Keratinocyte (primary cell): ENCODE measurements at regions not wholly inside any gene's neighbourhood (a gene's known extent, or its start where the extent isn't known, plus 50 kb on each side); places are given as distances from the start of the nearest gene placed in this dataset.

Experiments used
- DNase-seq: peaks from one replicate; pipeline ENCODE4 v3.0.0-alpha.2; 2011; ENCODE audit warnings: low read depth, missing footprints, low spot score
- FAIRE-seq: peaks from 2 replicates; lab custom pipeline; 2011; peaks lifted over from hg19 to GRCh38; lab: Jason Lieb, UNC
- H2AFZ ChIP-seq: 2 replicates; pipeline ENCODE4 v1.6.0; 2012; ENCODE audit warnings: low read length, control low read depth, inconsistent platforms; ENCODE audit not compliant: control insufficient read depth
- H3K27ac ChIP-seq: 2 replicates; pipeline ENCODE4 v1.5.1; 2011; ENCODE audit warnings: low read length; ENCODE audit not compliant: control insufficient read depth, insufficient read depth
- H3K27me3 ChIP-seq: 3 replicates; pipeline ENCODE4 v1.6.0; 2011; ENCODE audit warnings: low read length; ENCODE audit not compliant: control insufficient read depth, insufficient read depth; ENCODE audit errors: extremely low read depth
- H3K36me3 ChIP-seq, 2 experiments: 2 replicates in 1 of 2; 3 replicates in 1 of 2; pipeline ENCODE4 v1.5.1; 2011; ENCODE audit warnings: low read length in 2 of 2, mild to moderate bottlenecking in 1 of 2; ENCODE audit not compliant: control insufficient read depth in 2 of 2, insufficient read depth in 2 of 2; ENCODE audit errors: extremely low read depth in 1 of 2
- H3K4me1 ChIP-seq: 3 replicates; pipeline ENCODE4 v1.5.1; 2011; ENCODE audit warnings: low read length; ENCODE audit not compliant: control insufficient read depth, insufficient read depth; ENCODE audit errors: extremely low read depth
- H3K4me2 ChIP-seq: 3 replicates; pipeline ENCODE4 v1.6.0; 2011; ENCODE audit warnings: low read depth, low read length; ENCODE audit not compliant: control insufficient read depth, insufficient read depth; ENCODE audit errors: extremely low read depth
- H3K4me3 ChIP-seq, 3 experiments: fragments of 200-600 bp in 1 of 3; sonication (generic) in 1 of 3; 2 replicates in 2 of 3; 3 replicates in 1 of 3; pipeline ENCODE4 v1.5.1; 2011 to 2016; ENCODE audit warnings: low read length in 3 of 3, mild to moderate bottlenecking in 3 of 3, control low read depth in 2 of 3, inconsistent platforms in 1 of 3, low read depth in 1 of 3, mixed read lengths in 1 of 3, mixed run types in 1 of 3, moderate library complexity in 1 of 3; ENCODE audit not compliant: control insufficient read depth in 2 of 3, insufficient read depth in 2 of 3; ENCODE audit errors: extremely low read depth in 1 of 3
- H3K79me2 ChIP-seq: 2 replicates; pipeline ENCODE4 v1.6.0; 2012; ENCODE audit warnings: low read length; ENCODE audit not compliant: control insufficient read depth, insufficient read depth
- H3K9ac ChIP-seq: 3 replicates; pipeline ENCODE4 v1.6.0; 2011; ENCODE audit warnings: low read length; ENCODE audit not compliant: control insufficient read depth, insufficient read depth; ENCODE audit errors: extremely low read depth
- H3K9me1 ChIP-seq: 3 replicates; pipeline ENCODE4 v1.6.0; 2011; ENCODE audit warnings: low read length; ENCODE audit not compliant: control insufficient read depth, insufficient read depth; ENCODE audit errors: extremely low read depth
- H3K9me3 ChIP-seq: 2 replicates; pipeline ENCODE4 v1.5.1; 2012; ENCODE audit warnings: low read depth, low read length; ENCODE audit not compliant: control insufficient read depth
- H4K20me1 ChIP-seq: 3 replicates; pipeline ENCODE4 v1.6.0; 2011; ENCODE audit warnings: low read length; ENCODE audit not compliant: control insufficient read depth, insufficient read depth; ENCODE audit errors: extremely low read depth
- CTCF ChIP-seq, 3 experiments: IDR thresholded peaks in 1 of 3; conservative IDR thresholded peaks in 1 of 3; optimal IDR thresholded peaks in 1 of 3; 2 replicates in 2 of 3; 3 replicates in 1 of 3; pipeline versions ENCODE3 to v1.5.1; 2011; ENCODE audit warnings: low read length in 3 of 3, mild to moderate bottlenecking in 3 of 3, moderate library complexity in 2 of 3, control low read depth in 1 of 3, inconsistent platforms in 1 of 3; ENCODE audit not compliant: insufficient read depth in 2 of 3; ENCODE audit errors: extremely low read depth in 1 of 3
- EZH2 ChIP-seq: IDR thresholded peaks from one replicate; pipeline ENCODE4 v1.6.1; 2012; ENCODE audit warnings: inconsistent platforms, mild to moderate bottlenecking, low read length, moderate library complexity
- dilution Hi-C: fragments of 300-500 bp; cut with MboI; formaldehyde crosslinking; loops from one replicate; pipeline ENCODE4 v1.7.0; 2020; ENCODE audit warnings: low sequenced_read_pairs; ENCODE audit not compliant: extremely low pct_ligation_motif_present

- FAIRE-seq (no peak), DNase-seq (no peak)
- H3K27ac ChIP-seq: no peak overlapping the region
- H4K20me1 ChIP-seq: no peaks in the 10 kb centered on the region
- no peak overlapping the region for H3K4me2 ChIP-seq
- no peaks in the 10 kb centered on the region for H3K9me1 ChIP-seq
- no peak for TF ChIP-seq CTCF (optimal IDR thresholded peaks at IDR 0.05 in 1 of 3, IDR thresholded peaks at IDR 0.05 in 1 of 3, conservative IDR thresholded peaks at IDR 0.05 in 1 of 3; ENCODE audit: extremely low read depth in 1 of 3, insufficient read depth in 2 of 3, low read length in 3 of 3)
- H3K79me2 ChIP-seq: no peaks in the 10 kb centered on the region
- H3K9me3 ChIP-seq: no peaks in the 10 kb centered on the region
- H2AFZ ChIP-seq: no peak overlapping the region
- no peak overlapping the region for H3K4me3 ChIP-seq
- dilution Hi-C loops: no loop called here
- H3K27me3 ChIP-seq: no peaks in the 10 kb centered on the region
- no peaks in the 10 kb centered on the region for H3K36me3 ChIP-seq
- H3K9ac ChIP-seq: no peak overlapping the region
- peaks cover 3% of the 10 kb centered on the region for H3K4me1 ChIP-seq
Observed at GRCh38 chr2:41321351-41321750, 726.5 kb upstream of the PKDCC start.

DNA sequence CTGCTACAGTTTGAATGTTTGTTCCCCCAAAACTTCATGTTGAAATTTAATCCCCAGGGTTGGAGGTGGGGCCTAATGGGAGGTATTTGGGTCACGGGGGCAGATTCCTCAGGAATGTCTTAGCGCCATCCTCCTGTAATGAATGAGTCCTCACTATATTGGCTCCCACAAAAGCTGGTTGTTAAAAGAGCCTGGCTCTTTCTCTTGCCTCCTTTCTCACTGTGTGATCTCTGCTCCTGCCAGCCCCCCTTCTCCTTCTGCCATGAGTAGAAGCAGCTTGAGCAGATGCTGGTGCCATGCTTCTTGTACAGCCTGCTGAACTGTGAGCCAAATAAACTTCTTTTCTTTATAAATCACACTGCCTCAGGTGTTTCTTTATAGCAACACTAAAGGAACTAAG, 721.0 kb upstream of the PKDCC start:
- H3K27me3 ChIP-seq: no peaks in the 10 kb centered on the region
- no peak for DNase-seq
- no peak for TF ChIP-seq EZH2
- TF ChIP-seq CTCF (optimal IDR thresholded peaks at IDR 0.05 in 1 of 3, IDR thresholded peaks at IDR 0.05 in 1 of 3, conservative IDR thresholded peaks at IDR 0.05 in 1 of 3; ENCODE audit: extremely low read depth in 1 of 3, insufficient read depth in 2 of 3, low read length in 3 of 3): no peak
- H3K36me3 ChIP-seq: no peaks in the 10 kb centered on the region
- H3K9ac ChIP-seq: no peak overlapping the region
- H3K27ac ChIP-seq: no peak overlapping the region
- no peaks in the 10 kb centered on the region for H3K79me2 ChIP-seq
- no peaks in the 10 kb centered on the region for H4K20me1 ChIP-seq
- dilution Hi-C loops: no loop called here
- H3K9me1 ChIP-seq: no peaks in the 10 kb centered on the region
- no peak overlapping the region for H3K4me3 ChIP-seq
- H3K9me3 ChIP-seq: no peaks in the 10 kb centered on the region
- H3K4me1 ChIP-seq: no peaks in the 10 kb centered on the region
- no peak for FAIRE-seq
- H2AFZ ChIP-seq: no peak overlapping the region
- H3K4me2 ChIP-seq: no peak overlapping the region
